Fibroblast of the aortic adventitia (primary cell): ENCODE measurements at regions not wholly inside any gene's neighbourhood (a gene's known extent, or its start where the extent isn't known, plus 50 kb on each side); places are given as distances from the start of the nearest gene placed in this dataset.

ENCODE experiments used
- DNase-seq: peaks from one replicate; pipeline ENCODE4 v3.0.0-alpha.2; 2010; ENCODE audit warnings: low read depth
- H3K4me3 ChIP-seq: 2 replicates; pipeline ENCODE4 v1.5.1; 2011; ENCODE audit warnings: low read depth, mild to moderate bottlenecking, control low read depth, low read length, moderate library complexity
- CTCF ChIP-seq: IDR thresholded peaks from 2 replicates; pipeline ENCODE4 v1.5.1; 2011; ENCODE audit warnings: mild to moderate bottlenecking, low read length, control low read depth, inconsistent platforms; ENCODE audit not compliant: insufficient read depth

GRCh38 chr15:100820528-100820927 lies 59.1 kb upstream of the ALDH1A3 start:
- TF ChIP-seq CTCF, result no peak
- no peak for DNase-seq
- H3K4me3 ChIP-seq, result no peak overlapping the region

GRCh38 chr15:100821327-100821726 lies 58.3 kb upstream of the ALDH1A3 start:
- TF ChIP-seq CTCF, result no peak
- no peak overlapping the region for H3K4me3 ChIP-seq
- DNase-seq, result no peak

GRCh38 chr15:100824211-100824610 lies 55.4 kb upstream of the ALDH1A3 start:
- TF ChIP-seq CTCF, result no peak
- no peak for DNase-seq
- H3K4me3 ChIP-seq, result no peak overlapping the region

- no peak for TF ChIP-seq CTCF
- DNase-seq, result no peak
- H3K4me3 ChIP-seq, result no peak overlapping the region
These were observed 50.2 kb upstream of the ALDH1A3 start for GRCh38 chr15:100829457-100829856.
